SK-N-MC (cell line): ENCODE measurements at regions not wholly inside any gene's neighbourhood (a gene's known extent, or its start where the extent isn't known, plus 50 kb on each side); places are given as distances from the start of the nearest gene placed in this dataset.

ENCODE experiments used
- DNase-seq: peaks from one replicate; pipeline ENCODE4 v3.0.0-alpha.2; 2011; ENCODE audit warnings: low read depth, low spot score
- H3K27ac ChIP-seq: fragments of 200-600 bp; sonication (generic); 2 replicates; pipeline ENCODE4 v1.5.1; 2016; ENCODE audit warnings: mixed run types
- H3K36me3 ChIP-seq: fragments of 200-600 bp; sonication (generic); 2 replicates; pipeline ENCODE4 v1.6.1; 2017; ENCODE audit warnings: antibody characterized with exemption, low read length, mixed read lengths; ENCODE audit not compliant: insufficient read depth
- H3K4me3 ChIP-seq: fragments of 200-600 bp; sonication (generic); 2 replicates; pipeline ENCODE4 v1.5.1; 2016
- H3K9ac ChIP-seq: fragments of 200-600 bp; sonication (generic); 2 replicates; pipeline ENCODE4 v1.8.0; 2017; ENCODE audit warnings: mixed run types, mixed read lengths; ENCODE audit not compliant: insufficient read length
- H3K9me3 ChIP-seq: fragments of 200-600 bp; sonication (generic); 2 replicates; pipeline ENCODE4 v1.6.1; 2017; ENCODE audit warnings: low read depth, mild to moderate bottlenecking, antibody characterized with exemption, low read length, moderate library complexity, mixed read lengths
- EZH2 ChIP-seq: fragments of 200-600 bp; sonication (generic); IDR thresholded peaks from one replicate; pipeline ENCODE4 v1.6.1; 2017; ENCODE audit warnings: antibody characterized with exemption
- FOXP2 ChIP-seq: optimal IDR thresholded peaks from 2 replicates; pipeline ENCODE3; 2011; ENCODE audit warnings: mild to moderate bottlenecking, moderate library complexity; ENCODE audit not compliant: insufficient read depth; ENCODE audit errors: extremely low read length, control extremely low read depth
- POLR2AphosphoS5 ChIP-seq: IDR thresholded peaks from 2 replicates; pipeline ENCODE4 v1.6.1; 2012; ENCODE audit warnings: mild to moderate bottlenecking, low read depth, low read length, borderline replicate concordance

DNA sequence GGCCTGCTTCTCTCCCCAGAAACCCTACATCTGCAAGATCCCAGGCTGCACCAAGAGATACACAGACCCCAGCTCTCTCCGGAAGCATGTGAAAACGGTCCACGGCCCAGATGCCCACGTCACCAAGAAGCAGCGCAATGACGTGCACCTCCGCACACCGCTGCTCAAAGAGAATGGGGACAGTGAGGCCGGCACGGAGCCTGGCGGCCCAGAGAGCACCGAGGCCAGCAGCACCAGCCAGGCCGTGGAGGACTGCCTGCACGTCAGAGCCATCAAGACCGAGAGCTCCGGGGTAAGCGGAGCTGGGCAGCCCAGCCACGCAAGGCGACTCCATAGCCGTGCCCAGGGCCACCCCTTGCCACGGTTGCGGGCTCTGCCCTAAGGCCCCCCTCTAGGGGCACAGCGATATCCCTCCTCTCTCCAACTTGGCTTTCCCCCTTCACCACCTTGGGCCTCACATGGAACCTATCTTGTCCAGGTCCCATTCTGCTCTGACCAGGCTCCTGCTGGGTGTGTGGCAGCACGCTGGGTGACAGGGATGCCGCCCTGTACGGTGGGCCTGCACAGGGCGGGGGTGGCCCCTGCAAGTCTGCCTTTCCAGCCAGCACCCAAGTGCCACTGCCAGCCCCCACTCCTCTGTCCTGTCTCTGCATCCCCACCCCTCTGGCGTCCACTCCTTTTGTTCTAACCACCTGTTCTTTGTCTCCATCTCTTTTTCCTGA lies 248.9 kb downstream of the GLI2 start:
- Histone ChIP-seq H3K36me3 (peaks cover 7% of the 10 kb centered on the region; the same call in 1 of the 2 replicates), H3K9me3 (no peaks in the 10 kb centered on the region), H3K27ac (no peak overlapping the region), H3K4me3 (no peak overlapping the region), H3K9ac (no peak overlapping the region)
- TF ChIP-seq FOXP2 (no peak), EZH2 (no peak), POLR2AphosphoS5 (no peak)
- DNase-seq = no peak

DNA sequence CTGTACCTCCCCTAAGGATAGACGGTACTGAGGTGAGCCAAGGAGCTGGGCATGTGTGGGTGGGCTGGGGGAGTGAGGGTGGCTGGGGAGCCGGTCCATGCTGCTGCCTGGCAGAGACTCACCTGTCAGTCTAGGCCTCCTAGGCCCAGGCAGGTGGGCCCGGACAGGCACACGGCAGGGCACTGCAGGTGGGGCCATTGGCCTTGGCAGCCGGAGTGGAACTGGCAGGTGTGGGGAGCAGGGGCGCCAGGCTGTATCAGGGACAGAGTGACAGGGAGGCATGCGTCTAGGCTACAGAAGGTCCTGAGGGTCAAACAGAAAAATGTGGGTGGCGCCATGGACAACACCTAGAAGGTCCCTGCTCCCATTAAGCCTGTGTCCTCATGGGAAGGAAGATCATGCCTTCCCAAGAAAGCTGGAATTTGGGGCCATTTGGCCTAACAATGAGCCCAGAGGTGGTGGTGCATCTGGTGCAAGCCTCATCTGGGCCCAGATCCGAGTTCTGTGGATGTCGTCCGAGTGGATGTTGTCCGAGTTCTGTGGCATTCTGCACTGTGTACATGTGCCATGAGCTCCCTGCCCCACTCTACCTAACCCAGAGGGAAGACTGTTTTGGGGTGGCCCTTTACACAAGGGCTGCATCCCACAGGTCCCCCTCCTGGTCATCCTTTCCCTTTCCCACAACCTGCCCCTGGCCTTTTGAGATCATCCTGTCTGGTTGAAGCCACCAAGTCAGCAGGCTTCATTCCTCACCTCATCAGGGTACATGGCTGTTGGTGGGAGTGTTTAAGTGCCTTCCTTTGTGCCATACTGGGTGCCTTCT lies 249.7 kb downstream of the GLI2 start:
- TF ChIP-seq FOXP2 (no peak), EZH2 (no peak), POLR2AphosphoS5 (no peak)
- H3K4me3 ChIP-seq = no peak overlapping the region
- no peak overlapping the region for H3K27ac ChIP-seq
- no peaks in the 10 kb centered on the region for H3K9me3 ChIP-seq
- peaks cover 7% of the 10 kb centered on the region; the same call in 1 of the 2 replicates for H3K36me3 ChIP-seq
- no peak overlapping the region for H3K9ac ChIP-seq
- DNase-seq = no peak

DNA sequence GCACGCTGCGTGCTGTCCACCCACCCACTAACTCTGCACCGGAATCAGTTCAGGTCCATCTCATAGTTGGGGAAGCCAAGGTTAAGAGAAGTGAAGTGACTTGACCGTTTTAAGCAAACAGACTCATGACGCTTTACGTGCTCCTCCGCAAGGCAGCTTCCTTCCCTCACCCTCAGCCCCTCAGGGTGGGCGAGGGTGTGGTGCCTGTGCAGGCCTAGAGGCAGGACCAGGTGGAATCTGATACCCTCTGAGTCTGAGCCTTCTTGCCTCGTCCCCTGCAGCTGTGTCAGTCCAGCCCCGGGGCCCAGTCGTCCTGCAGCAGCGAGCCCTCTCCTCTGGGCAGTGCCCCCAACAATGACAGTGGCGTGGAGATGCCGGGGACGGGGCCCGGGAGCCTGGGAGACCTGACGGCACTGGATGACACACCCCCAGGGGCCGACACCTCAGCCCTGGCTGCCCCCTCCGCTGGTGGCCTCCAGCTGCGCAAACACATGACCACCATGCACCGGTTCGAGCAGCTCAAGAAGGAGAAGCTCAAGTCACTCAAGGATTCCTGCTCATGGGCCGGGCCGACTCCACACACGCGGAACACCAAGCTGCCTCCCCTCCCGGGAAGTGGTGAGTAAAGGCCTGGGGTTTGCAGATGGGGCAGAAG lies 250.5 kb downstream of the GLI2 start:
- peaks cover 7% of the 10 kb centered on the region; the same call in 1 of the 2 replicates for H3K36me3 ChIP-seq
- TF ChIP-seq POLR2AphosphoS5 (no peak), EZH2 (no peak), FOXP2 (no peak)
- no peak overlapping the region for H3K4me3 ChIP-seq
- no peak overlapping the region for H3K27ac ChIP-seq
- no peak overlapping the region for H3K9ac ChIP-seq
- no peaks in the 10 kb centered on the region for H3K9me3 ChIP-seq
- DNase-seq = no peak

DNA sequence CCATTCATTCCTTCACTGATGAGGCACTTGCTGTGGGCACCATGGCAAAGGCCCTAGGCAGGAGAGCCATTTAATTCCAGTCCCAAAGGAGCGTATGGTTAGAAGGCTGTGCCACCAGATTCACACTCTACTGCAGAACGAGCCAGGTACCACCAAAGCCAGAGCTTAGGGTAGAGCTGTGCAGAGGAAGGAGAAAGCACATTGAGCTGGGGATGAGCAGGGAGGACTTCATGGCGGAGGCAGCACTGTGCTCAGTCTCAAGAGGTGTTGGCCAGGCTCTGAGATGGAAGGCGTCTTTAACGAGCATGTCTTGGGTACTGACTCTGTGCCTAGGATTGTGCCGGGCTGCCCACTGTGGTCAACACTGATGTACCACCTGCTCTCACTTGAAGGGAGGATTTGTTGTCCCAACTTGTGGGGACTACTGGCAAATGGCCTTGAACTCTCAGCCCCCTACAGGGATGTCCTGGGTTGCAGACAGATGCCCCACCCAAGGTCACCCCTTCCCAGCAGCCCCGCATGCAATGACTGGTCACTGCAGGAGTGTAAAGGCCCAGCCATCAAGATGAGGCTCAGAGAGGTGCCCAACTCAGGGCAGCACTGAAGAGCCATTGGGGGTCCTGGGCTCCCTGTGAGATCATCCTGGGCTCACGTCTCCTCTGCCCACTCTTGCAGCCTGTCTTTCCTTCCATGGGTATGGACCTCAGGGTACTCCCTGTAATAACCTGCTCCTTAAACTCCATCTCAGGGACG lies 251.4 kb downstream of the GLI2 start:
- no peak for DNase-seq
- Histone ChIP-seq H3K27ac (no peak overlapping the region), H3K9ac (no peak overlapping the region), H3K4me3 (no peak overlapping the region), H3K36me3 (peaks cover 7% of the 10 kb centered on the region; the same call in 1 of the 2 replicates), H3K9me3 (no peaks in the 10 kb centered on the region)
- TF ChIP-seq FOXP2 (no peak), POLR2AphosphoS5 (no peak), EZH2 (no peak)

DNA sequence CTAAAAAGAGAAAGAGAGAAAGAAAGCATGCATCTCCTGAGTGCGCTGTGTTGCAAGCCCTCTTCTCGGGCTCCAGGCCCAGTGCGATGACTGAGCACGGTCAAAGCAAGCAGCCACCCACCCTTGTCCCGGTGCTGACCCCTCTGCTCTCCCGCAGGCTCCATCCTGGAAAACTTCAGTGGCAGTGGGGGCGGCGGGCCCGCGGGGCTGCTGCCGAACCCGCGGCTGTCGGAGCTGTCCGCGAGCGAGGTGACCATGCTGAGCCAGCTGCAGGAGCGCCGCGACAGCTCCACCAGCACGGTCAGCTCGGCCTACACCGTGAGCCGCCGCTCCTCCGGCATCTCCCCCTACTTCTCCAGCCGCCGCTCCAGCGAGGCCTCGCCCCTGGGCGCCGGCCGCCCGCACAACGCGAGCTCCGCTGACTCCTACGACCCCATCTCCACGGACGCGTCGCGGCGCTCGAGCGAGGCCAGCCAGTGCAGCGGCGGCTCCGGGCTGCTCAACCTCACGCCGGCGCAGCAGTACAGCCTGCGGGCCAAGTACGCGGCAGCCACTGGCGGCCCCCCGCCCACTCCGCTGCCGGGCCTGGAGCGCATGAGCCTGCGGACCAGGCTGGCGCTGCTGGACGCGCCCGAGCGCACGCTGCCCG lies 252.5 kb downstream of the GLI2 start:
- Histone ChIP-seq H3K27ac (no peak overlapping the region), H3K9me3 (no peaks in the 10 kb centered on the region), H3K9ac (no peak overlapping the region), H3K4me3 (no peak overlapping the region), H3K36me3 (peaks cover 7% of the 10 kb centered on the region; the same call in 1 of the 2 replicates)
- no peak for TF ChIP-seq POLR2AphosphoS5
- TF ChIP-seq EZH2 = no peak
- TF ChIP-seq FOXP2 = no peak
- no peak for DNase-seq

DNA sequence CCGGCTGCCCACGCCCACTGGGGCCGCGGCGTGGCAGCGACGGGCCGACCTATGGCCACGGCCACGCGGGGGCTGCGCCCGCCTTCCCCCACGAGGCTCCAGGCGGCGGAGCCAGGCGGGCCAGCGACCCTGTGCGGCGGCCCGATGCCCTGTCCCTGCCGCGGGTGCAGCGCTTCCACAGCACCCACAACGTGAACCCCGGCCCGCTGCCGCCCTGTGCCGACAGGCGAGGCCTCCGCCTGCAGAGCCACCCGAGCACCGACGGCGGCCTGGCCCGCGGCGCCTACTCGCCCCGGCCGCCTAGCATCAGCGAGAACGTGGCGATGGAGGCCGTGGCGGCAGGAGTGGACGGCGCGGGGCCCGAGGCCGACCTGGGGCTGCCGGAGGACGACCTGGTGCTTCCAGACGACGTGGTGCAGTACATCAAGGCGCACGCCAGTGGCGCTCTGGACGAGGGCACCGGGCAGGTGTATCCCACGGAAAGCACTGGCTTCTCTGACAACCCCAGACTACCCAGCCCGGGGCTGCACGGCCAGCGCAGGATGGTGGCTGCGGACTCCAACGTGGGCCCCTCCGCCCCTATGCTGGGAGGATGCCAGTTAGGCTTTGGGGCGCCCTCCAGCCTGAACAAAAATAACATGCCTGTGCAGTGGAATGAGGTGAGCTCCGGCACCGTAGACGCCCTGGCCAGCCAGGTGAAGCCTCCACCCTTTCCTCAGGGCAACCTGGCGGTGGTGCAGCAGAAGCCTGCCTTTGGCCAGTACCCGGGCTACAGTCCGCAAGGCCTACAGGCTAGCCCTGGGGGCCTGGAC lies 253.2 kb downstream of the GLI2 start:
- H3K9me3 ChIP-seq = no peaks in the 10 kb centered on the region
- H3K4me3 ChIP-seq = no peak overlapping the region
- peaks cover 7% of the 10 kb centered on the region; the same call in 1 of the 2 replicates for H3K36me3 ChIP-seq
- TF ChIP-seq FOXP2 (no peak), POLR2AphosphoS5 (no peak), EZH2 (no peak)
- DNase-seq = no peak
- H3K27ac ChIP-seq = no peak overlapping the region
- H3K9ac ChIP-seq = no peak overlapping the region

DNA sequence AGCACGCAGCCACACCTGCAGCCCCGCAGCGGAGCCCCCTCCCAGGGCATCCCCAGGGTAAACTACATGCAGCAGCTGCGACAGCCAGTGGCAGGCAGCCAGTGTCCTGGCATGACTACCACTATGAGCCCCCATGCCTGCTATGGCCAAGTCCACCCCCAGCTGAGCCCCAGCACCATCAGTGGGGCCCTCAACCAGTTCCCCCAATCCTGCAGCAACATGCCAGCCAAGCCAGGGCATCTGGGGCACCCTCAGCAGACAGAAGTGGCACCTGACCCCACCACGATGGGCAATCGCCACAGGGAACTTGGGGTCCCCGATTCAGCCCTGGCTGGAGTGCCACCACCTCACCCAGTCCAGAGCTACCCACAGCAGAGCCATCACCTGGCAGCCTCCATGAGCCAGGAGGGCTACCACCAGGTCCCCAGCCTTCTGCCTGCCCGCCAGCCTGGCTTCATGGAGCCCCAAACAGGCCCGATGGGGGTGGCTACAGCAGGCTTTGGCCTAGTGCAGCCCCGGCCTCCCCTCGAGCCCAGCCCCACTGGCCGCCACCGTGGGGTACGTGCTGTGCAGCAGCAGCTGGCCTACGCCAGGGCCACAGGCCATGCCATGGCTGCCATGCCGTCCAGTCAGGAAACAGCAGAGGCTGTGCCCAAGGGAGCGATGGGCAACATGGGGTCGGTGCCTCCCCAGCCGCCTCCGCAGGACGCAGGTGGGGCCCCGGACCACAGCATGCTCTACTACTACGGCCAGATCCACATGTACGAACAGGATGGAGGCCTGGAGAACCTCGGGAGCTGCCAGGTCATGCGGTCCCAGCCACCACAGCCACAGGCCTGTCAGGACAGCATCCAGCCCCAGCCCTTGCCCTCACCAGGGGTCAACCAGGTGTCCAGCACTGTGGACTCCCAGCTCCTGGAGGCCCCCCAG lies 254.1 kb downstream of the GLI2 start:
- no peak for DNase-seq
- TF ChIP-seq EZH2 (no peak), FOXP2 (no peak), POLR2AphosphoS5 (no peak)
- Histone ChIP-seq H3K36me3 (peaks cover 7% of the 10 kb centered on the region; the same call in 1 of the 2 replicates), H3K4me3 (no peak overlapping the region), H3K27ac (no peak overlapping the region), H3K9ac (no peak overlapping the region), H3K9me3 (no peaks in the 10 kb centered on the region)
